BJ (cell line): ENCODE measurements at regions not wholly inside any gene's neighbourhood (a gene's known extent, or its start where the extent isn't known, plus 50 kb on each side); places are given as distances from the start of the nearest gene placed in this dataset.
"Not testable (repeated sequence)": the region's sequence is repeated elsewhere in the genome, so short reads cannot be mapped to it uniquely, and the experiment has no call there.

Experiments used
- CTCF ChIA-PET: fragments of 350-600 bp; formaldehyde crosslinking; extraction: SDS; loops from one replicate; lab custom pipeline; 2021; ENCODE audit warnings: antibody characterized with exemption, inconsistent platforms; lab: Yijun Ruan, JAX
- POLR2A ChIA-PET: fragments of 300-600 bp; sonication (Branson Sonifier 250); formaldehyde crosslinking; extraction: SDS; loops from one replicate; lab custom pipeline; 2021; ENCODE audit warnings: antibody characterized with exemption; lab: Charles Lee
- DNase-seq: peaks from one replicate; pipeline ENCODE4 v3.0.0-alpha.2; 2011; ENCODE audit warnings: low read depth
- H3K27me3 ChIP-seq: 2 replicates; pipeline ENCODE4 v1.6.0; 2011; ENCODE audit warnings: low read length; ENCODE audit not compliant: control insufficient read depth, insufficient read depth
- H3K36me3 ChIP-seq: 2 replicates; pipeline ENCODE4 v1.5.1; 2011; ENCODE audit warnings: low read length; ENCODE audit not compliant: control insufficient read depth, insufficient read depth
- H3K4me3 ChIP-seq: 2 replicates; pipeline ENCODE4 v1.5.1; 2011; ENCODE audit warnings: low read depth, mild to moderate bottlenecking, control low read depth, low read length
- TF ChIP-seq, protein P1 (sequence below): IDR thresholded peaks from 2 replicates; pipeline ENCODE4 v1.5.1; 2011; ENCODE audit warnings: low read depth, mild to moderate bottlenecking, control low read depth, inconsistent platforms, low read length, moderate library complexity; ENCODE audit not compliant: insufficient read depth

DNA sequence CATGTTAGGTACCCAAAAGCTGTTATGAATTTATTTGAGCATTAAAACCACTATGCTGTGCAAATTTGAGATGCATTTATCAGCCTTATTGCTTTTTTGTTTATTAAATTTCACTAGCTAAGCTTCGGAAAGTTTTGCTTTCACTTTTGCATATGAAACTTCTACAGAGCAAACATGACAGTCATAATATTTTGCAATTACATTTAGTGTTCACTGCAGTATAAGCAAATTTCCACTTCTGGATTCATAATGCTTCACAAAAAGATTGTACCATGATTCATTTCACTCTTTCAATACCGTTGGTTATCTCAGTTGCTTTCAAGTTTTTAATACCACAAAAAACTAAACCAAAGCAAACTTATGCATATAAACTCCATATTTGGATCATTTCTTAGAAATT, 228.7 kb upstream of the SLC8A1 start:
- no peak for DNase-seq
- TF ChIP-seq, protein P1, sequence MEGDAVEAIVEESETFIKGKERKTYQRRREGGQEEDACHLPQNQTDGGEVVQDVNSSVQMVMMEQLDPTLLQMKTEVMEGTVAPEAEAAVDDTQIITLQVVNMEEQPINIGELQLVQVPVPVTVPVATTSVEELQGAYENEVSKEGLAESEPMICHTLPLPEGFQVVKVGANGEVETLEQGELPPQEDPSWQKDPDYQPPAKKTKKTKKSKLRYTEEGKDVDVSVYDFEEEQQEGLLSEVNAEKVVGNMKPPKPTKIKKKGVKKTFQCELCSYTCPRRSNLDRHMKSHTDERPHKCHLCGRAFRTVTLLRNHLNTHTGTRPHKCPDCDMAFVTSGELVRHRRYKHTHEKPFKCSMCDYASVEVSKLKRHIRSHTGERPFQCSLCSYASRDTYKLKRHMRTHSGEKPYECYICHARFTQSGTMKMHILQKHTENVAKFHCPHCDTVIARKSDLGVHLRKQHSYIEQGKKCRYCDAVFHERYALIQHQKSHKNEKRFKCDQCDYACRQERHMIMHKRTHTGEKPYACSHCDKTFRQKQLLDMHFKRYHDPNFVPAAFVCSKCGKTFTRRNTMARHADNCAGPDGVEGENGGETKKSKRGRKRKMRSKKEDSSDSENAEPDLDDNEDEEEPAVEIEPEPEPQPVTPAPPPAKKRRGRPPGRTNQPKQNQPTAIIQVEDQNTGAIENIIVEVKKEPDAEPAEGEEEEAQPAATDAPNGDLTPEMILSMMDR = no peak
- Histone ChIP-seq H3K36me3 (no peaks in the 10 kb centered on the region), H3K27me3 (no peaks in the 10 kb centered on the region), H3K4me3 (no peak overlapping the region)
- ChIA-PET POLR2A (interaction anchor here (0.6 kb wide), 1 partner anchor 47 kb away, joined by 3 read pairs; no protein-coding TSS in a partner anchor), CTCF (no interaction called here)

DNA sequence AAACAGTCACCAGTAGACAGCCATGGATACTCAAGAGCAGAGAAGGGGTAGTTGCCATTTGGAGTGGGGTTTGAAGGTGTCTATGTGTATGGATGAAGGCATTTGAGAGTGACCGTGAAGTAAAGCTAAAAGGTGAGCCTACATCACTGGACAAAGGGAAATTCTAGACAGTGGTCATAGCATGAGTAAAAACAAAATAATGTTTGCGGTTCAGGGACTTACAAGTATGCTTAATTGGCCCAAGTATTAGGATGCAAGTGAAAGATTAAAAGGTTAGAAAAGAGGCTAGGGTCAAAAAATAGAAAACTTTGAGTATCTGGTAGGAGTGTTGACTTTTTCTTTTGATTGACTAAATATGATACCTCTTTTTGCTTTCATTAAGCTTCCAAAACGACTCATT, 238.1 kb upstream of the SLC8A1 start:
- POLR2A ChIA-PET = no interaction called here
- H3K27me3 ChIP-seq = no peaks in the 10 kb centered on the region
- H3K36me3 ChIP-seq = no peaks in the 10 kb centered on the region
- TF ChIP-seq, protein P1 = no peak
- H3K4me3 ChIP-seq = no peak overlapping the region
- CTCF ChIA-PET = no interaction called here
- DNase-seq = no peak

DNA sequence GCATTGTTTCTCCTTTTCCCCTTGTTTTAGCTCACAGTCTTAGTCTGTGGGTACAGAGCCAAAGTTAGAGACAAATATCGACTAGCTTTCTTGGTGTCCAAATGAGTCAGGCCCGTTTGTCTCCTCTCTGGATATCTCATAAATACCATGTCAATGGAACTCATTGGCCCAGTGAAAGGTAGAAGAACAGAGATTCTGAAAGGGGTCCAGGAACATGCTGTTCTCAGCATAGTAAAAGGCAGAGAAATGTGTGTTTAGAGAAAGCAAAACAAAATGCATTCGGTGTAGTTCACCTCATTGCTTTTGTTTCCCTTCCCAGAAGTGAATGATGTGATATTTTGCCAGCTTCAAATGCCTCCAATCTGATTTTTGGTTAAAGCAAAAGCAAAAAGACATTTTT, 238.6 kb upstream of the SLC8A1 start:
- Histone ChIP-seq H3K36me3 (no peaks in the 10 kb centered on the region), H3K4me3 (no peak overlapping the region), H3K27me3 (no peaks in the 10 kb centered on the region)
- TF ChIP-seq, protein P1 = no peak
- POLR2A ChIA-PET = no interaction called here
- CTCF ChIA-PET = no interaction called here
- DNase-seq = no peak

DNA sequence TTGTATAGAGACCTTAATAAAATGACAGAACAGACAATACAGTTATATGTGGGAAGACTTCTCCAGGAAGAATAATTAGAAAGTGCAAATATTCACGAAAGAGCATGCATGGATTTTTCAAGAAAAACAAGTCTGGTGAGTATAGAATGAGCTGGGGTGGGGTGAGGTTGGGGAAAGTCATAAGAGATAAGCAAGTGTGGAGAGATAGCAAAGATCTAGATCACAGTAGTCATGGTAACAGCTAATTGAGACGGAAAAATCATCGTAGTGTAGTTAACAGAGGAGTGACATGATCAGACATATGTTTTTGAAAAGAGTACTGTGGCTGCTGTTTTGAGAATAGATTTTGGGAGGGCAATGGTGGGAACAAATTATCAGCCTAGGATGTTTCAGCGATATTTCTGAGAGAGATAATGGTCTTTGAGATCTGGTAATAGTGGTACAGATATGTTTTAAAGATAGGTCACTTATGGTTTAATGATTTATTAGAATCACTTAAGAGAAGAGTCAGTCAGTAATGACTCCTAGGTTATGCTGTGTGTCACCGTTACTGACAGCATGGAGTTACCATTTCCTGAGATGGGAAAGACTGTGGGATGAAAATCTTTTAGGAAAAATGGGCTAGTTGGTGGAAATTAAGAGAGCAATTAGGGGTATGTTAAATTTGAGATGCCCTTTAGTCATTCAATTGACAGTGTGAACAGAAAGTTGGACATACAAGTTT, 248.5 kb upstream of the SLC8A1 start:
- no peak for DNase-seq
- Histone ChIP-seq H3K4me3 (no peak overlapping the region), H3K36me3 (no peaks in the 10 kb centered on the region), H3K27me3 (no peaks in the 10 kb centered on the region)
- ChIA-PET POLR2A (no interaction called here), CTCF (no interaction called here)
- TF ChIP-seq, protein P1 = no peak

DNA sequence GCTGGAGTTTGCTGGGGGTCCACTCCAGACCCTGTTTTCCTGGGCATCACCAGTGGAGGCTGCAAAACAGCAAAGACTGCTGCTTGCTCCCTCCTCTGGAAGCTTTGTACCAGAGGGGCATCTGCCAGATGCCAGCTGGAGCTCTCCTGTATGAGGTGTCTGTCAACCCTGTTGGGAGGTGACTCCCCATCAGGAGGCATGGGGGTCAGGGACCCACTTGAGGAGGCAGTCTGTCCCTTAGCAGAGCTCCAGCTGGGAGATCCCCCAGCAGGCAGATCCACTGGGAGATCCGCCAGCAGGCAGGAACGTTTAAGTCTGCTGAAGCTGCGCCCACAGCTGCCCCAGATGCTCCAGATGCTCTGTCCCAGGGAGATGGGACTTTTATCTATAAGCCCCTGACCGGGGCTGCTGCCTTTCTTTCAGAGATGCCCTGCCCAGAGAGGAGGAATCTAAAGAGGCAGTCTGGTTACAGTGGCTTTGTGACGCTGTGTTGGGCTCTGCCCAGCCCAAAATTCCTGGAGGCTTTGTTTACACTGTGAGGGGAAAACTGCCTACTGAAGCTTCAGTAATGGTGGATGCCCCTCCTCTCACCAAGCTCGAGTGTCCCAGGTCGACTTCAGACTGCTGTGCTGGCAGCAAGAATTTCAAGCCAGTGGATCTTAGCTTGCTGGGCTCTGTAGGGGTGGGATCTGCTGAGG, 260.5 kb upstream of the SLC8A1 start:
- H3K4me3 ChIP-seq, H3K27me3 ChIP-seq, POLR2A ChIA-PET, H3K36me3 ChIP-seq, DNase-seq: not testable (repeated sequence)
- CTCF ChIA-PET = interaction anchor here (0.7 kb wide), 1 partner anchor 48 kb away, joined by 3 read pairs; no protein-coding TSS in a partner anchor
